NCI-H1694 (cell line): ENCODE measurements at regions not wholly inside any gene's neighbourhood (a gene's known extent, or its start where the extent isn't known, plus 50 kb on each side); places are given as distances from the start of the nearest gene placed in this dataset.

ENCODE experiments used
- DNase-seq: peaks from one replicate; lab custom pipeline; 2025; lab: John Stamatoyannopoulos, UW

DNA sequence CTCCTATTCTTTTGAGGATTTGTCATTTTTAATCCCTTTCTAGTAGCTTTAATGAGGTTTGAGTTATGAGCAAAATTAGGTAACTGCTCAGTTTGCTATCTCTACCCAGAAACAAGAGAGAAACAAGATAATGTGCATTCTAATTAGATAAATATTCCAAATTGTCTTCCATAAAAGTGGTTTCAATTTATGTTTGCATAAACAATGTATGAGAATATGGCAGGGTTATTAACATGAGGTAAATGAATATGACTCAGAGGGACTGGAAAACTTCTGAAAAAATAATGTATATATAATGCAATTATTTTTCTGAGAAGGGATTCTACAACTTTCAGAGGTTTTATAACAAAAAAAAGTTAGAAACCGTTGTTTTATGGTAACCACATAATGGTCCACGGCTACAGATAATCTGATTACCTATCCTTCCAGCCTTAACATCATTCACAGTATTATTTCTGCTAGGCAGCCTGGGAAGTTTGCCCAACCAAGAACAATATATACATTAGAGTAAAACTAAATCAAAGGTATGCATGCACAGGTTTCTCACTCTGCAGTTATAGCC lies 101.2 kb downstream of the CRPPA start:
- no peak for DNase-seq

DNA sequence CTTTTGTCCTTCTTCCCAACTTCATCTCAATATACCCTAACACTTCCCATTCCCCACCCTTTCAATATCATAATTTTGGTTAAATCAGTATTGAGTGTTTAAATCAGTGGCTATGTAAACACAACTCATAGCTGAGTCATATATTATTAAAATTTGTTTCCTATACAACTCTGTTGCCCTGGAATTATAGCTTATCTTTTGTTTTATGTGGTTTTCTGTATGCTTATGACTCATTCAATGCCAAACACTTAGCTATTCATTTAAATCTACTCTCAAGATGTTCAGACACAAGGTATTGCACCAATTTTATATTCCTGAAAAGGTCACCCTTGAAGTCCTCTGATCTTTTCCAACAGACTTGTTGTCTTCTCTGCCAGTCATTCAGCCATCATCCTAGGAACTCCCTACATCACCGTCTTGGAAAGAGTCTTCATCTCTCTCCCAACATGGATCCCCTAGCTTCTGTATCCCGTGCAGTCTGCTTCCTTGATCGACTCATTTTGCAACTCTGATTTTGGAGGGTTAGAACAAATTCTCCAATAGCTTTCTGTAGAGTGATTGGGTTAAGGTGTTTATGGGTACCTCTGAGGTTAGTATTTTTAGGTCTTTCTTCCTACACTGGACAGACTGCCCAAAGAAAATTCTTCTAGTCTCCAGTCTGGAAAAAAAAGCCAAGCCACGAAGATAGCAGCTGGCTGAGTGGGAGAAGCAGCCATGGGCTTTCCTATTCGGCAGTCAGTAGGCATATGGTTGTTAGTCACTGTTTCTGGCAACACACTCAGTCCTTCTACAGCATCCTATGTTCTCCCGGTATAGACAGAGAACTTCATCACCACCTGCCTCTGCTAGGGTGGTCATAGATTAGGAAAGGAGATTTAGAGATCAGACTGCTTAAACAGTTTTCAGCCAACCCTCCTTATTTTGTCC lies 102.1 kb downstream of the CRPPA start:
- peak; percentile 21 for DNase-seq

DNA sequence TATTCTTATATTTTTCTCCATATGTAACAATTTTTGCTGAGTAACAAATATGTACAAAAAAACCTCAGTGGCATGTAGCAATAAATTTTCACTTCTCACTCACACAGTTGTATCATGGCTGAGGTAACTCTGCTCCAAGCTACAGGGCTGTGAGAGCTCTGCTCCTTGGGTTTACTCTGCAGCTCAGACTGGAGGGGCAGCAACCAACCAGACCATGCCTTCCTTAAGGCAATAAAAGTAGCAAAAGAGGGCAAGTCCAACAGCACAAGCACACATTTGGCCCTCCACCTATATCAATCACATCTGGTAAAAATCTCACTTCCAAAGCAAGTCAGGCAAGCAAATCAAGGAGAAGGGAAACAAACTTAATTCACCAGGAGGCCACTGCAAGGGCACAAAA lies 102.9 kb downstream of the CRPPA start:
- no peak for DNase-seq

DNA sequence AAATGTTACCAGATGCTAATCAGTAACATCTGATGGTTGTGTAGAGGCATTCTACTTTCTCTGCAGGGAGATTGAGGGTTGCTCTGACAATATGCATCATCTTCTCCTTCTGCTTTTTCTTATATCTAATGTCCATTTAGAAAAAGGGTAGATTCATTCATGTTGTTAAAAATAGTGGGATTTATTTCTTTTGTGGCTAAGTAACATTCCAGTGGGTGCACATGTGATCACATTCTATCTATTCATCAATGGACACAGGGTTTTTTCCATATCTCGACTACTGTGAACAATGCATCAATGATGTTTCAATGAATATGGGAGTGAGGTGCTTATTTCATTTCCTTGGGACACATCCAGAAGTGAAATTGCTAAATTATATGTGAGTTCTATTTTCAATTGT lies 103.9 kb downstream of the CRPPA start:
- no peak for DNase-seq

DNA sequence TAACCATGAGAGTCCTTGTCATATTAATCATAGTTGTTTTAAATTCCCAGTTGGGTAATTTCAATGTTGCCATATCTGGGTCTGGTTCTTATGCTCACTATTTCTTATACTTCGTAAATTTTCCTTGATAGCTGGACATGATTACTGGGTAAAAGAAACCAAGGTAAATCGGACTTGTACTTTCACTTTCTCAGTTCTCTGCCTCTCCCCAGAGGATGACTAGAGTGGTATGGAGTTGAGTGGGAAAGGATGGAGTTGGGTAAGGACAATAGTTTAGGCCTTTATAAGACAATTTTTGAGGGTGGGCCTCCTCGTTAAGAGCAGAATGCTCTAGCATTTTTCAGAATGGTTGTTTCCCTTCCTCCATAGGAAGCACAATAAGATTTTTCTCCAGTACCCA lies 106.1 kb downstream of the CRPPA start:
- DNase-seq, result no peak

DNA sequence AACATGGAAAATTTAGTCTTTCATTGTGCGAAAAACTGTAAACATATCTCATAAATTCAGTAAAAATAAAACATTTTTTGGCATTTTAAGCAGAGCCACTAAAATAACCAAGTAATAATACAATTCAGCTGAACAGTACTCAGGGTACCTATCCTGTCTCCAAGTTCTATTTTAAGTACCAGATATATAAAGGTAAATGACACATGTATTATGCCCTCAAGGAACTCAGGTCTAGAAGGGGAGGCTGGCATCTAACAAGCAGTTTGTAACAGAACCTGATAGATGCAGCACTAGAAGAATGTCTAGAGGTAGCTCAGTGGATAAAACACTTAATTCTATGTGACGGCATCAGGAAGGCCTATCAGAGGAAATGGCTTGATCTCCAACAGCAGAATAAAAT lies 112.2 kb downstream of the CRPPA start:
- no peak for DNase-seq

DNA sequence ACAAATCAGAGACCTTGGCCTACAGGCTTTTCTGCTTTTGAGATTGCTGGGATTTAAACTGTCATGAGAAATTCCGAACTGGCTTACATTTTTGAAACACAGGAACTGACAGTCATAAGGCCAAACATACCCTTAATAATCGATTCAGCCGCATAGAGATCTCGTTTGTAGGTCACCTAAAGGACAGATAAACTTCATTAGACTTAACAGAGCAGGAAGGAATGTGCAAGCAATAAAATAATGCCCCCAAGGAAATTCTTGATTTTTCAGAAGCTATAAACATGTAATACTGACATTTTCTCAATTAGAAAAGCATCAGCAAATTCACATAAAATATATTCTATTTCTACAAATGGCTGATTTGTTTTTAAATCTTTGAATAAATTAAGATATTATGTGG lies 120.0 kb downstream of the CRPPA start:
- no peak for DNase-seq

DNA sequence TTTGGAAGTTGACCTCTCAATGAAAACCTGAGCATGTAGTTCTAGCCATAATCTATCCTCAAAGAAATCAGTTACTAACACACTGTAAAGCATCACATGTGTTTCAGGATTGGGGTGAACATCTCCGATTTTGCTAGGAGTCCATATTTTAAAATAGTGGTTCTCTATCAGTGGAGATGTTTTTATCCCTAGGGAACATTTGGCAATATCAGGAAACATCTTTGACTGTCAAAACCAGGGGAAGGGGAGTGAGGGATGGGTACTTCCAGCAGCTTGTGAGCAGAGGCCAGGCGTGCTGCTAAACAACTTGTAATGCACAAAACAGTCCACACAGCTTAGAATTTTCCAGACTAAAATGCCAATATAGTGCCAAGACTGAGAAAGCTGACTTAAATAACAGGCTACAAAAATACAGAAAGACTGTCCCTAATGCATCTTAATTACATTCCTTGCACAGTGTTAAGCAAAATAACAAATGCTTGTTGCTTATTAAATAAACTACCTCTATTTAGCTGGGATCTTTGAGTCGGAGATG lies 120.9 kb downstream of the CRPPA start:
- DNase-seq, result no peak

DNA sequence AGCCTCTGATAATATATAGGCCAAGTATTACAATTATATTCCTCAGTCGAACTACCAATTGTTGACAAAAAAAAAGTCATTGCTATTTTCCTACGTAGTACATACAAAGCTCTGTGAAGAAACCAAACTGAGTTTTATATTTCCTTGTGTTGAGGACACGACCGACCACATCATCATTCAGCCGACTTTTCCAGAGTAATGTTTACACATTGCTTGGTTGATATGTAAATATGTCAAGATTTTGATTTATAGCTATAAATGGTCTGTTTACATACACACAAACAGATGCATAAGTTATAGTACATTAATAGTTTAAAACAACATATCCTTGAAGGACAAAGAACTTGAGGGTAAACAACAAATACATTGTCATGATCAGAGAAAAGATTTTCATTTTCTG lies 121.5 kb downstream of the CRPPA start:
- DNase-seq, result no peak

DNA sequence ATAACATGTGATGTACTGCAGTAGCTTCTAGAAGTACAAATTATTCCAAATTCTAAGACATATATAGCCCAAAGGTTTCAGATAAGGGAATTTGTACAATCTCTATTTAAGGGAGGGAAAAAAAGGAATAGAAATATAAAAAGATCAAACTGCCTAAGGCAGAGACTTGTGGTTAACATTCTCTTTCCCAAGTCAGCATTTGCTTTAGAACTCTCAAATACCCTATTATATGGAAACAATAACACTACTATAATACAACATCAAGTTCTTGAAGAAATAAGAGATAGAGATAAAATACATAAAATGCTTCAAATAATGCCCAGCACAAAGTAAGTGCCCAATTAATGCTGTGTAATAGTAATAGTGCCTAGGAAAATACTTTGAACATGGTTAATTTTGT lies 123.1 kb downstream of the CRPPA start:
- no peak for DNase-seq

DNA sequence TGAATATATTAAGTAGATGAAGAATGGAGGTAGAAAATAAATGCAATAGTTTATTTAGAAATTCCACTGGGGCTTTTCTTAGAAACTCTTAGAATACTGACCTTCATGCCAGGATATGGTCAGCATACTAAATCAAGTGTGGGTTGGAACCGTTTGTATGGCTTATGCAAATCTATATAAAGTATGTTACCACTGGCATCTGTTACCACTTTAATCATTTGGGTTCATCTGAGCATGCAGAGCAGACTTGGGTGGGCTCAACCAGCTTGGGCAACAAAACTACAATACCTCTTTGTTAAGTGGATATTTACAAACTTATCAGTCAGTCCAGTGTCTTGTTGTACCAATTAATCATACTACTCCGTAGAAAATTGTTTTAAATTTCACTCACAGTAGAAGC lies 125.8 kb downstream of the CRPPA start:
- no peak for DNase-seq

DNA sequence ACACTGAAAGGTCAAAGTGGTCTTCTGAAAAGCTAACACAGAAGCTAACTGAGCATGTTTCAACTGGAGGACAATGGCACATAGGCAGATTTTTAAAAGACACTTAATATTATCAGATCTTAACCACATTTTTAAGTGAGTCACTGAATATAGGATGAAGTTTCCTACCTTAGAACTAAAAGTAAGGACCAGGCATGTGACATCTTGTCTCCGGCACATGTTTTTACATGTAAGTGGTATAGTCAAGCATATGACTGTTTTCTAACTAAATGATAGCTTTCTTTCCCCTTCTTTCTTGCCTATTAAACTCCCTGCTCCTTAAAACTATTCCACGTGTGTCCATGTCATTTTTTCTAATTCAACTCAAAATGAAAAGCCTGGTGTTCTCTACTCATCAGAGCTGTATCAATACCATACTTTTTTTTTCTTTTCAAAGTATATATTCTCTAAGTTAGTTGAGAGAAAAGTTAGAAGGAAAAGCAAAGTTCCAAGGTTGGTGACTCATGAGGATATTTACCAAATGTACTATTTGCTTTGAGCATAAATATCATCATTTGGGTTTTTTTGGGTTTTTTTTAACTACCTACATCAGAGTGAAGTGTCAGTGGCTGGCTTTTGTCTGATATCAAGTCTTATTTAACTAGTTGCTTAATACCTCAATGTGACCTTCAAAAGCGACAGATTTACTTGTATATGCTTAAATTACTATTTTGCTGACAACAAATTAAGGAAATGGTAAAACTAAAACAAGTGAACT lies 127.5 kb downstream of the CRPPA start:
- no peak for DNase-seq

DNA sequence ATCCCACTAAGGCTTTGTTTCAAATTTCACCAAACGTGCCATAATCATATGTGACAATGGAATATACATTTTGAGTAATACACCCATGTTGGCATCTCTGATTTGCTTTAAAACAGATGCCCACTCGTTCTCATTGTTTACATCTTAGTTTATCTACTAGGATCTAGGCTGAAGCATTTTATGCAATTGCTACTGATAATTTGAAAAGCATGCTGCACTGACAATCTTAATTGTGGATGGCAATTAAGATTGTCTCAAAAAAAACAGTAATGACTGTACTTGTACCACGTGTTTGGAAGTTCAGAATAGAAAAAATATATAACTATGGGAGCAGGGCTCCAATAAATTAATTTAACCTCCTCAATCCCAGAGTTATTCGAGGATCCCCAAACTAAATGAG lies 136.8 kb downstream of the CRPPA start:
- no peak for DNase-seq

DNA sequence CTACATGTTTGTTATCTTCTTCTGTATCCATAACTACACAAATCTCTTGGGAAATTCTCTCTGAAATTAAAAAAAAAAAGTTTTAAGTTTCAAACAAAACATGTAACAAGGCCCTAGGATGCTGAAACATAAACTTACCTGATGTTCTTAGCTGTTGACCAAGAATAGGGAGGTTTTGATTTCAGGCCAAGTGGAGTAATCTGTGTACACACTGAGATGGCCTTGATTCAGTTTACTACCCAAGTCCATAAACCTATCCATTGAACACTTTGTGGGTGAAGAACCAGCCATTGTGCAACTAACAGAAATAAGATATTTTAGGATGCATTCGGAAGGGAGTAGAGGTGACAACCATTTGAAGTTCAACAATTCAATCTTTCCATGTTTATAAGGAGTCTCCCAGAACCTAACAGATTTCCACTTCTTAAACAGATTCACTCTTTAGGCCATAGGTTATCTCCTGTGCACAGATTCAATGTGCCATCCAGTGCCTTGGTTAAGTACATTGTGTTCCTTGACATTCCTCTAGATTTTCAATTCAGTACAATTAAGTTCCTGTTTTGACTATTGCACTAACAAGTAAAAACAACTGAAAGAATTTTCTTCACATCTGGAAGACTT lies 143.1 kb downstream of the CRPPA start:
- DNase-seq, result no peak

DNA sequence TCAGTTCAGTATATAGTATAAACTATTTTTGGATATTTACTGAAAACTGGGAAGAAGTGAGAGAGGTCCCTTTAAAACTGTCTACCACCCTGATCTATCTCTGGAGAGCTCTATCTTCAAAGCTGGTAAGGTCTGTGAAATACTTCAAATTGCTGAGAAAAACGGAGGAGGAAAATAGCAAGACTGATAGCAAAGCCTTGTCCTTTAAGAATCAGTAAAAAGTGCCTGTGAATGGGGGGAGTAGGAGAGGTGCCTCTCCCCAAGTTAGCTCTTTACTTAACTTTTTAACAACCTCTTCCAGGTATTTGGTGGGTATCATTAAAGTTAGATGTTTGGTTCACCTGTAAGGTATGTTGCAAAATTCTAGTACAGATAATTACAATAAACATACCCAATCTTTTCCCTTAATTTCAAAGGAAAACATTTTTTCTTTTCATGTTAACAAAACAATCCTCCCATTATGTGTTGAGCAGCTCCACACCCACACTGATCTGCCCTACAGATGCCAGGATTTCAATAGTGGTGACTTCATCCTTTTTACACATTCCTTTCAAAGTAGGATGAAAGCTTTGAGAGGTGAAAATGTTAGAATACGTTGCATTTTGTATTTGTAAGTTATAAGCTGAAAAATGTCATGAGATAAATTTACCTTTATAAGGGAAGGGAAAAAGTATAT lies 149.2 kb downstream of the CRPPA start:
- DNase-seq, result no peak

DNA sequence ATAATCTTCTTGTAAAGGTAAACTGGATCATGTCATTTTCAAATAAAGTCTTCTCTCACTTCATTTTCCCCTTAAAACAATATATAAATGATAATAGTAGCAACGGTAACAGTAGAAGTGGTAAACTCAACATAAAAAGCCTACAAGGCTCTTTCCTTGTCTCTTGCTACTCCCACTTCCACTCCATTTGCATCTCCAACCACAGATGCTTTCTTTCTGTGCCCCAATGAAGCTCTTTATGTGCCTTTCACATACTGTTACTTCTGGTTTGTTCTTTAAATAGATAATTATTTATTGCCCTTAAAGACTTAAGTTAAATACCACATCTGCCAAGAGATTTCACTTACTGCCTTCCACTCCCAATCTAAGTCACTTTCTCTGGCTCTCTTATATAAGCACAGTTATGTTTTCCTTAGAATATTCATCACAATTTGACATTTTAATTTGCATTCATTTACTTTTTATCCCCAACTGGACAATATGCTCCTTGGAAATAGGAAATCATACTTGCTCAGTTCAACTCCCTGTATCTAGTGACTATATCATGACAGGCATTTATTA lies 149.9 kb downstream of the CRPPA start:
- no peak for DNase-seq

DNA sequence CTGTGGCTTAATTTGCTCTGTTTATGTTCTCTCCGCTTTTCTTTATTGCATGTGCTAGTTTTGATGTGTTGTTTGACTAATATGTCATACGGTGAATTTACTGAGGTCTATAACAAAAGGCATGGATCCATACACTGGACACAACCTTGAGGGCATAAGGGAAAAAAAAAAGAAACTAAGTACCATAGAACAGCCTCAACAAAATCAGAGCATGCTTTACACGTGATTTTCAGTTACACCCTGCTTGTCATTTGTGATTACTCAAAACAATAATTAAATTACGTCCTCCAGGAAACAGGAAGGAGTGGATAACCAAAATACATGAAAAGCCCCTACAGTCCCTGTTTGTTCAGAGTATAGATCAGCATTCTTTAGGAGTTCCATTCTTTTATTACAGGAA lies 150.5 kb downstream of the CRPPA start:
- no peak for DNase-seq

DNA sequence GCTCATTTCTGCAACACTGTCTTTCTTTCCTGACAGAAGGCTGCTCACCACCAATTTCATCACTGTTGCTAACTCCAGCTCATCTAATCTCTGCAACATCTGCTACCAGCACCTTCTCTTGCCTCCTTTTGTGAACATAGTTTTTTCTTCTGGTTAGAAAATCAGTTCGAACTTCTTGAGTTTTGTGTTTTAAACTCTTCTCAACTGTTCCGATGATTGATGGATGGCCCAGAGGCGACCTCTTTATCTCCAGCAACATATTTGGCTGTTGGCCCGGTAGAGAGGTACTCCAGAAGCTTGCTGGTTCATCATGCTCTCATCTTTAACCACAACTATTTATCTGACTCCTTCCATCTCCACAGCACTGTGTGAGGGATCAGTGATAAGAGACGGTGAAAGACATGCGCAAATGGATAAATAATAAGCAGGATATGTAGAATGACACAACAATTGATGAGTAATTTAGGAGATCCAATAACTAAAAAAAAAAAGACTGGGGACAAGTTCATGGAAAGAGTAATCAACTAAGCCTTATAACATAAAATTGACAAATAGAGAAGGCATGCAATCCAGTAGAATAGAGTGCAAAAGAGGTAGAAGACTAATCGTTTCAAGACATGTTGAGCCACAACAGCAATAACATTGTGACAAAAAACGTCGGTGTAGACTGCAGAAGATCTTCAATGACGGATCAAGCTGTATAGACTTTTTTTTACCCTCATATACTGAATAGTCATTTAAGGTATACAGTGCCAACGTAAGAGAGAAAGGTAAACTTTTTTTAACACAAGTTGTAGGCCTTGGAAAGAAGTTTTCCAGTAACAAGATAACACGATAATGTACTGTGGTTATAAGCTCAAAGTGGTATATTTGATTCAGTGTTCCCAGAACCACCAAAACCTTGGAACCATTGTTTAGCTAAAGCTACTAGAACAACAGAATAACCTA lies 152.2 kb downstream of the CRPPA start:
- peak; percentile 19 for DNase-seq

DNA sequence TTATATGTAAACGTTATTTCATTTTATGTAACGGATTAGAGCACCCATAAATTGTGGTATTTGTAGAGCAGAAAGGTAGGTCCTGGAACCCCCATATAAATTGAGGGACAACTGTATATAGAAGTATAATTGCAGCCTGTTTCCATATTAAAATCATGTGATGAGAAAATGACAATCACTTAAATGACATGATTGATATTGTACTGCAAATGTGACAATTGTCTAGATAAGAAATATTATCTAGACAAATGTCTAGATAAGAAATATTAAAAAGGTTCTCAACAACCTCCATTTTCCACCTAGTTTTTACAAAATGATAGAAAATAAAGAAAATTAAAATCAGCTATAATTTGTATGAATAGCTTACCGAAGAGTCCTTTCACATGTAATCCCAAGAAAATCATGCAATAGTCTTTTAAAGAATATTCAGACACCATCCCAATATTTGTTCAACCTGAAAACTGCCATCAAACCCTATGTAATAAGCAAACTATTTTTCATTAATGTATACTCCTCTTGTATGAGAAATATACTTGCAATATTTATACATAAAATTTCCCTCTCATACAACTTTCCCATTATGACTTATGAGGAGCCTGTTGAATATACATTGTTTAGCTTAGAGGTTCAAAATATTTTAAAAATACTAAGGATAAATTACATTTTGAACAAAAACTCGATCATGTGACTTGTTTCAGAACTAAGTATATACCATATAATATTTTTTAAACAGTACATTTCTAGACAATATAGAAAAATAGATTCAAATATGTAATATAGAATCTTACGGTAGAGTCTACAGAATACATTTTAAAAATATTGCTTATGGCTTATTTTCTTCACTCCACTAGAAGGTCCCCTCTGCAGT lies 153.2 kb downstream of the CRPPA start:
- DNase-seq, result no peak
